ENCODE measurements at regions not wholly inside any gene's neighbourhood (a gene's known extent, or its start where the extent isn't known, plus 50 kb on each side); places are given as distances from the start of the nearest gene placed in this dataset.
A peak's percentile ranks its signal among the peaks of the same experiment; 100 is the strongest.
"Not testable (repeated sequence)": the region's sequence is repeated elsewhere in the genome, so short reads cannot be mapped to it uniquely, and the experiment has no call there.

- H3K4me3 ChIP-seq = no peak overlapping the region
- H3K27ac ChIP-seq = no peak overlapping the region
Observed at GRCh38 chr4:57187246-57187645, 77.1 kb upstream of the IGFBP7 start.

- Histone ChIP-seq H3K4me3 (no peak overlapping the region), H3K27ac (no peak overlapping the region)
Observed at GRCh38 chr4:57184378-57185029, 74.3 kb upstream of the IGFBP7 start.

GRCh38 chr4:57182132-57182874 is 72.1 kb upstream of the IGFBP7 start:
- Histone ChIP-seq H3K4me3 (no peak overlapping the region), H3K27ac (no peak overlapping the region)

GRCh38 chr4:57173136-57173535 is 63.0 kb upstream of the IGFBP7 start:
- H3K27ac ChIP-seq, H3K4me3 ChIP-seq: not testable (repeated sequence)

- no peak overlapping the region for H3K4me3 ChIP-seq
- no peak overlapping the region for H3K27ac ChIP-seq
Observed at GRCh38 chr4:57172065-57172464, 61.9 kb upstream of the IGFBP7 start.

GRCh38 chr4:57168982-57169381 is 58.8 kb upstream of the IGFBP7 start:
- Histone ChIP-seq H3K4me3 (no peak overlapping the region), H3K27ac (peak overlapping the region in 8 of 21 experiments; percentile 4 to 68 (median 42))

GRCh38 chr4:57163530-57164459 is 53.6 kb upstream of the IGFBP7 start:
- peak overlapping the region in 11 of 21 experiments; percentile 11 to 82 (median 55) for H3K27ac ChIP-seq
- H3K4me3 ChIP-seq = peak overlapping the region; percentile 32 to 58 (median 44)

GRCh38 chr4:57162499-57163019 is 52.4 kb upstream of the IGFBP7 start:
- H3K4me3 ChIP-seq = no peak overlapping the region

More at GRCh38 chr4:57162499-57163019, 52.4 kb upstream of the IGFBP7 start:
- H3K27ac ChIP-seq = no peak overlapping the region
